Keratinocyte (primary cell): ENCODE measurements at regions not wholly inside any gene's neighbourhood (a gene's known extent, or its start where the extent isn't known, plus 50 kb on each side); places are given as distances from the start of the nearest gene placed in this dataset.

ENCODE experiments used
- DNase-seq: peaks from one replicate; pipeline ENCODE4 v3.0.0-alpha.2; 2011; ENCODE audit warnings: low read depth, missing footprints, low spot score
- FAIRE-seq: peaks from 2 replicates; lab custom pipeline; 2011; peaks lifted over from hg19 to GRCh38; lab: Jason Lieb, UNC
- H2AFZ ChIP-seq: 2 replicates; pipeline ENCODE4 v1.6.0; 2012; ENCODE audit warnings: low read length, control low read depth, inconsistent platforms; ENCODE audit not compliant: control insufficient read depth
- H3K27ac ChIP-seq: 2 replicates; pipeline ENCODE4 v1.5.1; 2011; ENCODE audit warnings: low read length; ENCODE audit not compliant: control insufficient read depth, insufficient read depth
- H3K27me3 ChIP-seq: 3 replicates; pipeline ENCODE4 v1.6.0; 2011; ENCODE audit warnings: low read length; ENCODE audit not compliant: control insufficient read depth, insufficient read depth; ENCODE audit errors: extremely low read depth
- H3K36me3 ChIP-seq, 2 experiments: 2 replicates in 1 of 2; 3 replicates in 1 of 2; pipeline ENCODE4 v1.5.1; 2011; ENCODE audit warnings: low read length in 2 of 2, mild to moderate bottlenecking in 1 of 2; ENCODE audit not compliant: control insufficient read depth in 2 of 2, insufficient read depth in 2 of 2; ENCODE audit errors: extremely low read depth in 1 of 2
- H3K4me1 ChIP-seq: 3 replicates; pipeline ENCODE4 v1.5.1; 2011; ENCODE audit warnings: low read length; ENCODE audit not compliant: control insufficient read depth, insufficient read depth; ENCODE audit errors: extremely low read depth
- H3K4me2 ChIP-seq: 3 replicates; pipeline ENCODE4 v1.6.0; 2011; ENCODE audit warnings: low read depth, low read length; ENCODE audit not compliant: control insufficient read depth, insufficient read depth; ENCODE audit errors: extremely low read depth
- H3K4me3 ChIP-seq, 3 experiments: fragments of 200-600 bp in 1 of 3; sonication (generic) in 1 of 3; 2 replicates in 2 of 3; 3 replicates in 1 of 3; pipeline ENCODE4 v1.5.1; 2011 to 2016; ENCODE audit warnings: low read length in 3 of 3, mild to moderate bottlenecking in 3 of 3, control low read depth in 2 of 3, inconsistent platforms in 1 of 3, low read depth in 1 of 3, mixed read lengths in 1 of 3, mixed run types in 1 of 3, moderate library complexity in 1 of 3; ENCODE audit not compliant: control insufficient read depth in 2 of 3, insufficient read depth in 2 of 3; ENCODE audit errors: extremely low read depth in 1 of 3
- H3K79me2 ChIP-seq: 2 replicates; pipeline ENCODE4 v1.6.0; 2012; ENCODE audit warnings: low read length; ENCODE audit not compliant: control insufficient read depth, insufficient read depth
- H3K9ac ChIP-seq: 3 replicates; pipeline ENCODE4 v1.6.0; 2011; ENCODE audit warnings: low read length; ENCODE audit not compliant: control insufficient read depth, insufficient read depth; ENCODE audit errors: extremely low read depth
- H3K9me1 ChIP-seq: 3 replicates; pipeline ENCODE4 v1.6.0; 2011; ENCODE audit warnings: low read length; ENCODE audit not compliant: control insufficient read depth, insufficient read depth; ENCODE audit errors: extremely low read depth
- H3K9me3 ChIP-seq: 2 replicates; pipeline ENCODE4 v1.5.1; 2012; ENCODE audit warnings: low read depth, low read length; ENCODE audit not compliant: control insufficient read depth
- H4K20me1 ChIP-seq: 3 replicates; pipeline ENCODE4 v1.6.0; 2011; ENCODE audit warnings: low read length; ENCODE audit not compliant: control insufficient read depth, insufficient read depth; ENCODE audit errors: extremely low read depth
- EZH2 ChIP-seq: IDR thresholded peaks from one replicate; pipeline ENCODE4 v1.6.1; 2012; ENCODE audit warnings: inconsistent platforms, mild to moderate bottlenecking, low read length, moderate library complexity
- dilution Hi-C: fragments of 300-500 bp; cut with MboI; formaldehyde crosslinking; loops from one replicate; pipeline ENCODE4 v1.7.0; 2020; ENCODE audit warnings: low sequenced_read_pairs; ENCODE audit not compliant: extremely low pct_ligation_motif_present
- TF ChIP-seq, protein P1 (sequence below), 3 experiments: IDR thresholded peaks in 1 of 3; conservative IDR thresholded peaks in 1 of 3; optimal IDR thresholded peaks in 1 of 3; 2 replicates in 2 of 3; 3 replicates in 1 of 3; pipeline versions ENCODE3 to v1.5.1; 2011; ENCODE audit warnings: low read length in 3 of 3, mild to moderate bottlenecking in 3 of 3, moderate library complexity in 2 of 3, control low read depth in 1 of 3, inconsistent platforms in 1 of 3; ENCODE audit not compliant: insufficient read depth in 2 of 3; ENCODE audit errors: extremely low read depth in 1 of 3

DNA sequence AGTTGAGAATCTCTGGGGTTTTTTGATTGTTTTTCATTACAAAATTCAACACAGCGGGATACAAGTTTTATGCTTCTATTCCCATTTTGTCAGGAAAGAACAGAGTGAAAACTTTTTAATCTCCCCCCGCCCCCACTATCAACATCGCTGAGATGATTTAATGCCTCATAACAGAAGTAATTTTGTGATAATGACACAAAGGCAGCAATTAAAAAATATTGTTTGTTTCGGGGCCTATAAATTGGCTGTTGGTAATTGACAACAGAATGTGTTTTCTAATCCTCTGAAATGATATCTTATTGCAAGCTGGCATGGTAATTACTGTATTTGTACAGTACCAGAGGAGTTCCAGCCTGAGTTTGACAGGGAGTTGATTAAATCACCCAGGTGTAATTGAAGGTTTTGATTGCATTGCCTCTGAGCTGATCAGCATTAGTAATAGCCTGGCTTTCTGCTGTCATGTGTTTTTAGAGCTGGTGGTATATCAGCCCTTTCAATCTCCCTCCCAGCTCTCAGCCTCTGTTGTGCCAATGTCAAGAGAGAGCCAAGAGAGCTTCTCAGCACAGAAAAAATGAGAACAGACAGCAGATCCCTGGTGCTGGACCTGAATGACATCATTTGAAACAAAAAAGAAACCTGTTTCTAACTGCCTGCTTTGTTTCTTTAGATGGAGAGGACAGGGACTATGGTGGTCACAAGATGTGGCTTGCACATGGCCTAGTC, 265.1 kb downstream of the FAM76B start:
- Histone ChIP-seq H3K36me3 (no peaks in the 10 kb centered on the region), H4K20me1 (no peaks in the 10 kb centered on the region), H3K9ac (no peak overlapping the region), H3K9me1 (no peaks in the 10 kb centered on the region), H3K27ac (no peak overlapping the region), H3K4me2 (no peak overlapping the region), H3K79me2 (no peaks in the 10 kb centered on the region), H3K27me3 (no peaks in the 10 kb centered on the region), H3K9me3 (no peaks in the 10 kb centered on the region), H3K4me1 (peaks cover 27% of the 10 kb centered on the region), H3K4me3 (no peak overlapping the region), H2AFZ (no peak overlapping the region)
- dilution Hi-C loops = no loop called here
- no peak for TF ChIP-seq EZH2
- TF ChIP-seq, protein P1, sequence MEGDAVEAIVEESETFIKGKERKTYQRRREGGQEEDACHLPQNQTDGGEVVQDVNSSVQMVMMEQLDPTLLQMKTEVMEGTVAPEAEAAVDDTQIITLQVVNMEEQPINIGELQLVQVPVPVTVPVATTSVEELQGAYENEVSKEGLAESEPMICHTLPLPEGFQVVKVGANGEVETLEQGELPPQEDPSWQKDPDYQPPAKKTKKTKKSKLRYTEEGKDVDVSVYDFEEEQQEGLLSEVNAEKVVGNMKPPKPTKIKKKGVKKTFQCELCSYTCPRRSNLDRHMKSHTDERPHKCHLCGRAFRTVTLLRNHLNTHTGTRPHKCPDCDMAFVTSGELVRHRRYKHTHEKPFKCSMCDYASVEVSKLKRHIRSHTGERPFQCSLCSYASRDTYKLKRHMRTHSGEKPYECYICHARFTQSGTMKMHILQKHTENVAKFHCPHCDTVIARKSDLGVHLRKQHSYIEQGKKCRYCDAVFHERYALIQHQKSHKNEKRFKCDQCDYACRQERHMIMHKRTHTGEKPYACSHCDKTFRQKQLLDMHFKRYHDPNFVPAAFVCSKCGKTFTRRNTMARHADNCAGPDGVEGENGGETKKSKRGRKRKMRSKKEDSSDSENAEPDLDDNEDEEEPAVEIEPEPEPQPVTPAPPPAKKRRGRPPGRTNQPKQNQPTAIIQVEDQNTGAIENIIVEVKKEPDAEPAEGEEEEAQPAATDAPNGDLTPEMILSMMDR (optimal IDR thresholded peaks at IDR 0.05 in 1 of 3, IDR thresholded peaks at IDR 0.05 in 1 of 3, conservative IDR thresholded peaks at IDR 0.05 in 1 of 3; ENCODE audit: extremely low read depth in 1 of 3, insufficient read depth in 2 of 3, low read length in 3 of 3) = no peak
- FAIRE-seq (no peak), DNase-seq (no peak)

GRCh38 chr11:95522874-95523273, 266.7 kb downstream of the FAM76B start:
- peak; percentile 96 for FAIRE-seq
- TF ChIP-seq, protein P1 (optimal IDR thresholded peaks at IDR 0.05 in 1 of 3, IDR thresholded peaks at IDR 0.05 in 1 of 3, conservative IDR thresholded peaks at IDR 0.05 in 1 of 3; ENCODE audit: extremely low read depth in 1 of 3, insufficient read depth in 2 of 3, low read length in 3 of 3) = no peak
- no peak for TF ChIP-seq EZH2
- H3K4me1 ChIP-seq = peaks cover 27% of the 10 kb centered on the region
- H3K36me3 ChIP-seq = no peaks in the 10 kb centered on the region
- no peaks in the 10 kb centered on the region for H3K9me1 ChIP-seq
- peak; percentile 87 for DNase-seq
- no peak overlapping the region for H3K9ac ChIP-seq
- dilution Hi-C loops = no loop called here
- no peak overlapping the region for H2AFZ ChIP-seq
- H3K9me3 ChIP-seq = no peaks in the 10 kb centered on the region
- no peaks in the 10 kb centered on the region for H4K20me1 ChIP-seq
- H3K4me2 ChIP-seq = peak overlapping the region; percentile 7
- H3K27me3 ChIP-seq = no peaks in the 10 kb centered on the region
- peak overlapping the region; percentile 3 for H3K27ac ChIP-seq
- H3K79me2 ChIP-seq = no peaks in the 10 kb centered on the region
- H3K4me3 ChIP-seq = no peak overlapping the region
